ENCODE measurements at regions not wholly inside any gene's neighbourhood (a gene's known extent, or its start where the extent isn't known, plus 50 kb on each side); places are given as distances from the start of the nearest gene placed in this dataset.

- DNase-seq = no peak
Observed at GRCh38 chr15:93517176-93517575, 428.2 kb upstream of the RGMA start.

GRCh38 chr15:93515256-93516051, 426.4 kb upstream of the RGMA start:
- DNase-seq = no peak

- no peak for DNase-seq
Observed at GRCh38 chr15:93506646-93507045, 417.6 kb upstream of the RGMA start.

- DNase-seq = no peak
Observed at GRCh38 chr15:93505506-93505905, 416.5 kb upstream of the RGMA start.

GRCh38 chr15:93501946-93502345, 412.9 kb upstream of the RGMA start:
- no peak for DNase-seq

GRCh38 chr15:93500155-93500554, 411.1 kb upstream of the RGMA start:
- no peak for DNase-seq

GRCh38 chr15:93497291-93497690, 408.3 kb upstream of the RGMA start:
- no peak for DNase-seq

- DNase-seq = no peak
Observed at GRCh38 chr15:93496888-93497287, 407.9 kb upstream of the RGMA start.

- no peak for DNase-seq
Observed at GRCh38 chr15:93495799-93496637, 407.0 kb upstream of the RGMA start.

GRCh38 chr15:93493172-93493571, 404.2 kb upstream of the RGMA start:
- DNase-seq = no peak

- DNase-seq = no peak
Observed at GRCh38 chr15:93491291-93491690, 402.3 kb upstream of the RGMA start.

- peak; percentile 61 for DNase-seq
Observed at GRCh38 chr15:93488296-93488713, 399.3 kb upstream of the RGMA start.

- DNase-seq = no peak
Observed at GRCh38 chr15:93486407-93487117, 397.6 kb upstream of the RGMA start.

GRCh38 chr15:93485438-93486327, 396.7 kb upstream of the RGMA start:
- no peak for DNase-seq

- no peak for DNase-seq
Observed at GRCh38 chr15:93483923-93484322, 394.9 kb upstream of the RGMA start.

- DNase-seq = no peak
Observed at GRCh38 chr15:93482731-93483130, 393.7 kb upstream of the RGMA start.

GRCh38 chr15:93479715-93480114, 390.7 kb upstream of the RGMA start:
- DNase-seq = no peak

GRCh38 chr15:93478947-93479346, 389.9 kb upstream of the RGMA start:
- DNase-seq = no peak

GRCh38 chr15:93477721-93478120, 388.7 kb upstream of the RGMA start:
- no peak for DNase-seq

GRCh38 chr15:93477188-93477587, 388.2 kb upstream of the RGMA start:
- DNase-seq = no peak

GRCh38 chr15:93476491-93477177, 387.6 kb upstream of the RGMA start:
- no peak for DNase-seq

- DNase-seq = no peak
Observed at GRCh38 chr15:93474728-93475127, 385.7 kb upstream of the RGMA start.

Measured in NCI-H2227 treated with DMSO at 0.1 percent for 48 hours (cell line).